ENCODE measurements at regions not wholly inside any gene's neighbourhood (a gene's known extent, or its start where the extent isn't known, plus 50 kb on each side); places are given as distances from the start of the nearest gene placed in this dataset.
A peak's percentile ranks its signal among the peaks of the same experiment; 100 is the strongest.

GRCh38 chr9:81492710-81493447 lies 196.5 kb downstream of the TLE1 start:
- no peak overlapping the region for H3K4me3 ChIP-seq (ENCODE audit: low read depth, low read length)
- DNase-seq (ENCODE audit: low read depth), result peak; percentile 96

DNA sequence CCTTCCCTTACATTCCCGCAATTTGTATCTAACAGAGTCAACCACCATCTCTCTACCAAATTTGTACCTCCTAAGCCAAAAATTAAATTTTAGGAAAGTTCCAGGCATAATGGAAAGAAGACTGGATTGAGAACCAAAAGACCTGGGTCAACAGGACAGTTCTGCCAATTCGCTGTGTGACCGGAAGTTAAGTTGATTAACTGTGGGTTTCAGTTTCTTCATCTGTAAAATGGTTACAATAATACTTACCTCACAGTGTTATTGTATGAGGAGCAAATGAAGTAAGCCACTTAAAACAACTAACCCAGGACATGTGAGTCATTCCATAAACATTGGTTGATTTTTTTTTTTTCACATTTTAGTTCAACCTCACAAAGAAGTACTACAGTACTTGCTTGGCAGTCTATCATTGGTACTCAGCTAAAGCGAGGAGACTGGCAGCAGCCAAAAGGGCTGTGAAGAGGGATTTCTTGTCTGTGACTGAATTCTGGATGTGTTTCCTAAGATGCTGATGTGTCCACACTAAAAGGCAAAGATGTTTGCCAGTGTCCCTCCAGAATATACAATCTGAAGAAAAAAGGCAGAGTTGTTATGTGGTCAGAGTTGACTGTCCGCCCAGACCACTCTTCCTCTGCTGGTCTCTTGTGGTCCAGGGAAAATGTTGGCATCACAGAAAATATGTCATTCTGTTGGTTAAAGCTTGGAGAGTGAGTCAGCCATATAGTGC lies 198.6 kb downstream of the TLE1 start:
- peak; percentile 58 for DNase-seq (ENCODE audit: low read depth)
- H3K4me3 ChIP-seq (ENCODE audit: low read depth, low read length), result no peak overlapping the region

DNA sequence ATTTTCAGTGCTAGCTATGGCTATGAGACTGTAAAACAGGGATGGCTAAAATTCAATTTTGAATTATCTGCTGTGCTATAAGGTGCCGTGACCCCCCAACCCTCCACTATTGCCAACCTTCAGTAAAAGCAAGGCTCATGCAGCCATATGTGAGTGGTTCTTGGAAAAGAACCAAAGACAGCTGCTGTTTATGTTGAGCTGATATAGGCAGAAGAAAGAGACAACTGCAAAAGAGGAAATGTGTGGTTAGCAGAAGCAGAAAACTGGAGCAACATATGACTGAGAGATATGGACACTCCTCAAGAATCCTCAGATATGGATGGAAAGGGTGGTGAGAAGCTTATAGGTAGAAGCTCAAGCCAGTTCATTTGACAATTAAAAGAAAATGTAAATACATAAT lies 200.3 kb downstream of the TLE1 start:
- no peak overlapping the region for H3K4me3 ChIP-seq (ENCODE audit: low read depth, low read length)
- DNase-seq (ENCODE audit: low read depth), result peak; percentile 30

GRCh38 chr9:81480828-81481604 lies 208.3 kb downstream of the TLE1 start:
- no peak for DNase-seq (ENCODE audit: low read depth)

DNA sequence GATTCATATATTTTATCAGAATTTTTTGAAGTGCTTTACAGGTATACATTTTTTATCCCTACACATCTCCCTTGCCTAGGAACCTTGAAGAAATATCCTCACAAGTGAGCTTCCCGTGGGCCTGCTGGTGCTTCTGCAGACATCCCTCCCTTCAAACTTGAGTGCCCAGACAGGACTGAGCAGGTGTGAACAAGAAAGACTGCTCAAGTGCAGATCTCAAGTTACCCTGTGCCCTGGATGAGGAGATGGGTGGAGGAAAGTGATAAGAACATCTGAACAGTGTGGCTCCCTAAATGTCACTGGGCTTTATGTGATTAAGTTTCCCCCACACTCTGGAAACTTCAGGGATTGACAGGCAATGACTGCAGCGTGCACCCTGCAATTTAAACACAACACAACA lies 209.8 kb downstream of the TLE1 start:
- H3K4me3 ChIP-seq (ENCODE audit: low read depth, low read length), result no peak overlapping the region
- no peak for DNase-seq (ENCODE audit: low read depth)

More at GRCh38 chr9:81480828-81481604, 208.3 kb downstream of the TLE1 start:
- no peak overlapping the region for H3K4me3 ChIP-seq (ENCODE audit: low read depth, low read length)

DNA sequence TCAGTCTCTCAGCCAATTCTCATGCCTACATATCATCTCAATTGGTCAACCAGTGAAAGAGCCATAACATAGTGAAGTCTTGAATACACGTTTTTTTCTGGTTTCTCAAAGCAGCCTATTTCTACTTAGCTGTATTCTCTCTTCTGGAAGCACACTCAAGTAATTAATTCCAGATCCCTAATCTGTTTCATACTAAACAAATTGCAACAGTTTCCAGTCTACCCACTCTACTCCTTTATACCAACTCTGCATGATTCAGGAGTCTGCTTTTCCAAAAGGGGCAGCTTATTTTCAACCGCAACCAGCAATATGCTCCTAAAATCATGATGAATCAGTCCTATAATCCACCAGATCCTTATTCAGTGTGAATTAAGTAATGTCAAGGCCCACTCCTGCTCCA lies 211.7 kb downstream of the TLE1 start:
- DNase-seq (ENCODE audit: low read depth), result no peak
- no peak overlapping the region for H3K4me3 ChIP-seq (ENCODE audit: low read depth, low read length)

- DNase-seq (ENCODE audit: low read depth), result no peak
- no peak overlapping the region for H3K4me3 ChIP-seq (ENCODE audit: low read depth, low read length)
These were observed 212.4 kb downstream of the TLE1 start for GRCh38 chr9:81476813-81477490.

GRCh38 chr9:81474792-81475191 lies 214.6 kb downstream of the TLE1 start:
- no peak overlapping the region for H3K4me3 ChIP-seq (ENCODE audit: low read depth, low read length)
- DNase-seq (ENCODE audit: low read depth), result no peak

DNA sequence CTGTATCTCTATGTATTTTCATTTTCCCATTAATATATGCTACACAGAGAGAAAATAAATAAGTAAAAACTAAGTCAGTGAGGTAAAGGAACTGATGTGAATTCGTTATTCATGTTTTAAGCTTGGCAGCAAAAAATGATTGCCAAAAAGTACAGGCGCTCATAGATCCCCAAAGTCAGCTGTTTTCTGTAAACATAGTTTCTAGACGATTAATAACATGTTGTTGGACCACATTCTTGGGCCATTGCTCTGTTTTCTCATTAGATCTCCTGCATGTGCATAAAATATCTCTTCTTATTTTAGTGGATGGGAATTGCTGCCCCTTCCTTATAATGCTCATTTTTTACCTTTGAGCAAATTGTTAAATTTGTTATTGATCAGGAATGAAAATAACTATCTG lies 215.2 kb downstream of the TLE1 start:
- DNase-seq (ENCODE audit: low read depth), result no peak
- H3K4me3 ChIP-seq (ENCODE audit: low read depth, low read length), result no peak overlapping the region

DNA sequence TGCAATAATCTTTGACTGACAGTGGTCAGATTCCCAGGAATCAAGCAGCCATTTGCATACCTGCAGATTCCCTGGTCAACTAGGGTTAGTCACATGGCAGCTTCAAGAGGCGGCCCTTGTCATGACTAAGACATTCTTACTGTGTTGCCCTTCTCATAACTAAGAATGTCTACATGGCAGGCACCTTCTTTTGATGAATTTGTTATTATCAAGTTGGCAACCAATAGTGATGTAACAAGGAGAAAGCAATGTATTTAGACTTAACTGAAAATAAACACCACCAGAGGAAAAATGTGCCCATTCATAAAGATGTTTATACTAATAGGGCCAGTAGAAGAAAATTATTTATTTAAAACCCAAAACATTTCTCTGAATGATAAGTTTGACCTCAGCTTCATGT lies 215.6 kb downstream of the TLE1 start:
- no peak for DNase-seq (ENCODE audit: low read depth)
- no peak overlapping the region for H3K4me3 ChIP-seq (ENCODE audit: low read depth, low read length)

GRCh38 chr9:81473206-81473605 lies 216.1 kb downstream of the TLE1 start:
- no peak overlapping the region for H3K4me3 ChIP-seq (ENCODE audit: low read depth, low read length)

DNA sequence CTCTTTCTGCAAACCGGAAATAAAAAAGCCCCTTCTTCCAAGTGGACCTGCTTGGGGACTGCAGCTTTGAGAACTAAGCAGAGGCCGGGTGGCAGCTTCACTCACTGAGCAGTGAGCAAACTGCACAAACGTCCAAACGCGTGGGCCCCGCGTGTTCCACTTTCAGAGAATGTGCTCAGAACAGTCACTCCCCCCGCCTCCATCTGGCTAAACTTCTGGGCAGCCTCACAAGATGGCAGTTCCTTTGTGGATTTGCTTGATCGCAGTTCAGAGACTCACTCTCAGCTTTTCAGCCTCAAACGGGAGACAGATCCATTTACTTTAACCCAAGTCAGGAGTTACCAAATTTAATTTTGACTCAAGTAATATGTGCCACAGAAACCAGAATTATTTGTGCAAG lies 216.6 kb downstream of the TLE1 start:
- no peak for DNase-seq (ENCODE audit: low read depth)
- H3K4me3 ChIP-seq (ENCODE audit: low read depth, low read length), result no peak overlapping the region

More at GRCh38 chr9:81473206-81473605, 216.1 kb downstream of the TLE1 start:
- no peak for DNase-seq (ENCODE audit: low read depth)

DNA sequence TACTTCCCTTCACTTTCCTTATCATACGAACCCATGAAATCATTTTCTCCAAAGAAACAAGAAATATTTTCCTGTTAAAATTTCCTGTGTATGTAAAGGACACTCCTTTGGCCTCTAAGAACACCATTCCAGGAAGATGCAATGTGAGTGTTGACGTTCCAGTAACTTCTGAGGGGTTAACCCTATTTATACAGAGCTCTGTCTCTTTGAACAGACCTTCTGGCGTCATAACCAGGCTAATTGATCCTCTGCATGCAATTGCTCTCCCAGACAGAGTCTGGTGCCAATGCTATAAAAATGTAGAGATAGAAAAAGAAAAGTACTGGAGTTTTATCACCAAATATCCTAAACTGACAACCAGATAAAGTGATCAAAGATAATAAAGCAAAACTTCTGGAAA lies 218.5 kb downstream of the TLE1 start:
- no peak for DNase-seq (ENCODE audit: low read depth)
- no peak overlapping the region for H3K4me3 ChIP-seq (ENCODE audit: low read depth, low read length)

GRCh38 chr9:81468084-81468595 lies 221.2 kb downstream of the TLE1 start:
- DNase-seq (ENCODE audit: low read depth), result no peak
- H3K4me3 ChIP-seq (ENCODE audit: low read depth, low read length), result no peak overlapping the region

- H3K4me3 ChIP-seq (ENCODE audit: low read depth, low read length), result no peak overlapping the region
- DNase-seq (ENCODE audit: low read depth), result no peak
These were observed 222.4 kb downstream of the TLE1 start for GRCh38 chr9:81466981-81467380.

DNA sequence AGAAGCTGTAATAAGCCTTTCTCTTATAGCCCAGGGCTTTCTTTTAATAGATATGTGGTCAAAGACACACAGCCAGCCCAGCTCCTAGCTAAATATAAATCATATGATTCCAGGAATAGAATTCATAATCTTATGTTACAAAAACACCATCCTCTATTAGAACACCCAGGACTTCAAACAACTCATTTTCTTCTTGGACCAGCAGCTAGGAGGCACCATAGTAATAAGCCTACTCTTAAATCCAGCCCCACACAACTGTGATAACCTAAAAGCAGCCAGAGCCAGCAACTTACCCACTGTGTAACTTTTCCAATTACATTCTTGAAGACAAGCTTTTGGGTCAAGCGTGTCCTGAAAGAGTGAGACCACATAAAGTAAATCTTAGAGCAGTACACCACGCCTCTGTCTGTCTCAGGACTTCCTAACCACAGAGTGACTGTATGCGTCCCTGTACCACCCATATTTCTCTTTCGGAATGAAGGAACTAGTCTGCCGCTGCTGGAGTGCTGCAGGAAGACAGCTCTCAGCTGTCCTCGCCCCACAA lies 223.8 kb downstream of the TLE1 start:
- no peak for DNase-seq (ENCODE audit: low read depth)
- H3K4me3 ChIP-seq (ENCODE audit: low read depth, low read length), result no peak overlapping the region

GRCh38 chr9:81462801-81463200 lies 226.5 kb downstream of the TLE1 start:
- no peak overlapping the region for H3K4me3 ChIP-seq (ENCODE audit: low read depth, low read length)
- no peak for DNase-seq (ENCODE audit: low read depth)

- no peak for DNase-seq (ENCODE audit: low read depth)
- H3K4me3 ChIP-seq (ENCODE audit: low read depth, low read length), result no peak overlapping the region
These were observed 228.2 kb downstream of the TLE1 start for GRCh38 chr9:81461196-81461595.

- DNase-seq (ENCODE audit: low read depth), result no peak
- H3K4me3 ChIP-seq (ENCODE audit: low read depth, low read length), result no peak overlapping the region
These were observed 228.7 kb downstream of the TLE1 start for GRCh38 chr9:81460693-81461092.

Measured in skeletal muscle cell (primary cell).